ENCODE measurements at regions not wholly inside any gene's neighbourhood (a gene's known extent, or its start where the extent isn't known, plus 50 kb on each side); places are given as distances from the start of the nearest gene placed in this dataset.

GRCh38 chr21:41568606-41569385, 60.8 kb upstream of the TMPRSS2 start:
- no peak overlapping the region for H2AFZ ChIP-seq (ENCODE audit: low read length)
- no TSS peak for BruUV-seq (replicated peaks)
- intact Hi-C loops (cut with micrococcal nuclease; ENCODE audit: unreplicated experiment), result no loop called here
- FAIRE-seq (no peak), ATAC-seq (no peak), DNase-seq (ENCODE audit: low spot score) (no peak)
- no peaks in the 10 kb centered on the region; a peak in 1 of 5 replicates for H3K27me3 ChIP-seq (ENCODE audit: control insufficient read depth in 1 of 2, insufficient read depth in 2 of 2, low read length in 2 of 2)
- in situ Hi-C loops (cut with HindIII; ENCODE audit: extremely low pct_ligation_motif_present, low pct_unique_long_range_greater_than_20kb), result no loop called here
- no peaks in the 10 kb centered on the region for H3K4me1 ChIP-seq (ENCODE audit: insufficient read depth, low read length)
- CTCF ChIA-PET (ENCODE audit: low intra/inter-chr PET ratio, low total read pairs), result no interaction called here
- WGBS (ENCODE audit: low lambda C conversion rate), result 28% methylated on average over 12 of the region's 14 CpGs
- H3K79me2 ChIP-seq (ENCODE audit: insufficient read depth, low read length), result no peaks in the 10 kb centered on the region
- no peaks in the 10 kb centered on the region for H3K36me3 ChIP-seq (replicated peaks in 1 of 2; ENCODE audit: control insufficient read depth in 1 of 2, insufficient read depth in 2 of 2, low read length in 2 of 2)
- H3K4me2 ChIP-seq (ENCODE audit: low read depth, low read length), result no peak overlapping the region
- no peaks in the 10 kb centered on the region for H3K9me3 ChIP-seq (ENCODE audit: low read length)
- POLR2A ChIA-PET, result no interaction called here
- H3K9ac ChIP-seq (ENCODE audit: insufficient read depth, low read depth, low read length), result no peak overlapping the region
- no peaks in the 10 kb centered on the region for H4K20me1 ChIP-seq (ENCODE audit: insufficient read depth, low read length)
- no peak overlapping the region for H3K4me3 ChIP-seq (replicated peaks in 1 of 3; ENCODE audit: insufficient read depth in 1 of 3, low read depth in 2 of 3, low read length in 3 of 3)
- H3K27ac ChIP-seq (ENCODE audit: extremely low read length, insufficient read depth, low read length), result no peak overlapping the region
- no peak for TF ChIP-seq RARG (CRISPR knock-in tag; IDR thresholded peaks at IDR 0.05; ENCODE audit: low read depth)
- TF ChIP-seq ZUFSP (CRISPR knock-in tag; IDR thresholded peaks at IDR 0.05; ENCODE audit: borderline replicate concordance), result no peak
- TF ChIP-seq ZNF282 (IDR thresholded peaks at IDR 0.05; ENCODE audit: partially characterized antibody), result no peak
- TF ChIP-seq REL (CRISPR knock-in tag; conservative IDR thresholded peaks at IDR 0.05), result no peak
- TF ChIP-seq MZF1 (CRISPR knock-in tag; IDR thresholded peaks at IDR 0.05; ENCODE audit: borderline replicate concordance), result no peak
- TF ChIP-seq ZNF335 (CRISPR knock-in tag; IDR thresholded peaks at IDR 0.05), result no peak
- no peak for TF ChIP-seq BCL6 (CRISPR knock-in tag; IDR thresholded peaks at IDR 0.05)
- no peak for TF ChIP-seq ZNF550 (CRISPR knock-in tag; IDR thresholded peaks at IDR 0.05; ENCODE audit: borderline replicate concordance)
- TF ChIP-seq KAT2B (IDR thresholded peaks at IDR 0.05; ENCODE audit: borderline replicate concordance, low read depth, low read length), result no peak

All from HepG2 (cell line).